WTC11 (cell line): ENCODE measurements at regions not wholly inside any gene's neighbourhood (a gene's known extent, or its start where the extent isn't known, plus 50 kb on each side); places are given as distances from the start of the nearest gene placed in this dataset.

ENCODE experiments used
- NFYB ChIP-seq: sonication (generic); formaldehyde crosslinking; conservative IDR thresholded peaks from 2 replicates; pipeline ENCODE4 v1.8.0; 2022; ENCODE audit warnings: low read depth, missing genetic modification reagents
- ZNF138 ChIP-seq: sonication (generic); formaldehyde crosslinking; conservative IDR thresholded peaks from 2 replicates; pipeline ENCODE4 v1.8.1; 2022; ENCODE audit warnings: mild to moderate bottlenecking, moderate library complexity, missing genetic modification reagents
- TF ChIP-seq, protein P1 (sequence below): fragments of 200-600 bp; IDR thresholded peaks from 2 replicates; pipeline ENCODE4 v1.8.0; 2022; ENCODE audit warnings: antibody characterized with exemption
- TF ChIP-seq, protein P2 (sequence below): sonication (generic); formaldehyde crosslinking; IDR thresholded peaks from 2 replicates; pipeline ENCODE4 v1.8.1; 2023; ENCODE audit warnings: mild to moderate bottlenecking, moderate library complexity, missing genetic modification reagents

DNA sequence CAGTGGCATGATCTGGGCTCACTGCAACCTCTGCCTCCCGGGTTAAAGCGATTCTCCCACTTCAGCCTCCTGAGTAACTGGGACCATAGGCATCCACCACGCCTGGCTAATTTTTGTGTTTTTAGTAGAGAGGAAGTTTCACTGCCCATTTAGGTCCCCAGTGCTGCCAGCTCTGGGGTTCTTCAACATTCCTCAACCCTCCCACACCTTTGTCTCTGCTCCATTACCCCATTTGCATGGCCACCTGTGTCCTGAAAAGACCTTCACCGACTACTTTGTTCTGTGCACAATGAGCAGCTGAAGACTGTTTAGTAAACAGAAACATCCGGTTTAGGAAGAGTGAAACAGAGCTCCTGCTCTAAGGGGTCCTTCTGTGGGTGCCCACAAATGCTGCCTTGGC, 92.0 kb downstream of the FAM43A start:
- TF ChIP-seq, protein P1, sequence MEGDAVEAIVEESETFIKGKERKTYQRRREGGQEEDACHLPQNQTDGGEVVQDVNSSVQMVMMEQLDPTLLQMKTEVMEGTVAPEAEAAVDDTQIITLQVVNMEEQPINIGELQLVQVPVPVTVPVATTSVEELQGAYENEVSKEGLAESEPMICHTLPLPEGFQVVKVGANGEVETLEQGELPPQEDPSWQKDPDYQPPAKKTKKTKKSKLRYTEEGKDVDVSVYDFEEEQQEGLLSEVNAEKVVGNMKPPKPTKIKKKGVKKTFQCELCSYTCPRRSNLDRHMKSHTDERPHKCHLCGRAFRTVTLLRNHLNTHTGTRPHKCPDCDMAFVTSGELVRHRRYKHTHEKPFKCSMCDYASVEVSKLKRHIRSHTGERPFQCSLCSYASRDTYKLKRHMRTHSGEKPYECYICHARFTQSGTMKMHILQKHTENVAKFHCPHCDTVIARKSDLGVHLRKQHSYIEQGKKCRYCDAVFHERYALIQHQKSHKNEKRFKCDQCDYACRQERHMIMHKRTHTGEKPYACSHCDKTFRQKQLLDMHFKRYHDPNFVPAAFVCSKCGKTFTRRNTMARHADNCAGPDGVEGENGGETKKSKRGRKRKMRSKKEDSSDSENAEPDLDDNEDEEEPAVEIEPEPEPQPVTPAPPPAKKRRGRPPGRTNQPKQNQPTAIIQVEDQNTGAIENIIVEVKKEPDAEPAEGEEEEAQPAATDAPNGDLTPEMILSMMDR = no peak
- TF ChIP-seq, protein P2, sequence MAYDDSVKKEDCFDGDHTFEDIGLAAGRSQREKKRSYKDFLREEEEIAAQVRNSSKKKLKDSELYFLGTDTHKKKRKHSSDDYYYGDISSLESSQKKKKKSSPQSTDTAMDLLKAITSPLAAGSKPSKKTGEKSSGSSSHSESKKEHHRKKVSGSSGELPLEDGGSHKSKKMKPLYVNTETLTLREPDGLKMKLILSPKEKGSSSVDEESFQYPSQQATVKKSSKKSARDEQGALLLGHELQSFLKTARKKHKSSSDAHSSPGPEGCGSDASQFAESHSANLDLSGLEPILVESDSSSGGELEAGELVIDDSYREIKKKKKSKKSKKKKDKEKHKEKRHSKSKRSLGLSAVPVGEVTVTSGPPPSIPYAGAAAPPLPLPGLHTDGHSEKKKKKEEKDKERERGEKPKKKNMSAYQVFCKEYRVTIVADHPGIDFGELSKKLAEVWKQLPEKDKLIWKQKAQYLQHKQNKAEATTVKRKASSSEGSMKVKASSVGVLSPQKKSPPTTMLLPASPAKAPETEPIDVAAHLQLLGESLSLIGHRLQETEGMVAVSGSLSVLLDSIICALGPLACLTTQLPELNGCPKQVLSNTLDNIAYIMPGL = no peak
- TF ChIP-seq ZNF138 (CRISPR knock-in tag) (no peak), NFYB (CRISPR knock-in tag) (no peak)
